HUDEP-2 (cell line): ENCODE measurements at regions not wholly inside any gene's neighbourhood (a gene's known extent, or its start where the extent isn't known, plus 50 kb on each side); places are given as distances from the start of the nearest gene placed in this dataset.

Experiments used
- DNase-seq, 76 experiments: peaks; one replicate each; lab custom pipeline; 2025; ENCODE audit not compliant: unreplicated experiment in 76 of 76; lab: John Stamatoyannopoulos, UW

GRCh38 chr2:12589802-12590320 is 126.9 kb upstream of the TRIB2 start:
- no peak for DNase-seq

GRCh38 chr2:12592296-12592695 is 124.4 kb upstream of the TRIB2 start:
- DNase-seq: no peak

DNA sequence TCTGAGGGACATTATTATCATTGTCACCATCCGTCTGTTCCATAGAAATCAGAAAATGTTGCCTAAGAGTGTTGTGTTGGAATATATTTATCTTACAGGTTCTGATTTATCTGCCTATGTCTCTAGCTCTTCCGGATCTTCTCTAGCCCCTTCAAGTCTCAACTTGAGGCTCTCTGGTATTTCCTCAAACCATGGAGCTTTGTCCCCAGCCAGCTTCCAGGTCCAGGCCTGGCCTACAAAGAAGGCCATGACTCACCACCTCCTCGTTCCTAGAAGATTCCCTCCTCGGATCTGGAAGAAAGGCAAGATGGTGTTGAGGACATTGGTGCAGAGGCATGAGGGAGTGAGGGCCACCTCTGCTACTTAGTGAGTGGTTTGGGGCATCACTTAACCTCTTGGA is 122.1 kb upstream of the TRIB2 start:
- DNase-seq: no peak

- DNase-seq: no peak
These were observed 120.0 kb upstream of the TRIB2 start for GRCh38 chr2:12596771-12597170.

DNA sequence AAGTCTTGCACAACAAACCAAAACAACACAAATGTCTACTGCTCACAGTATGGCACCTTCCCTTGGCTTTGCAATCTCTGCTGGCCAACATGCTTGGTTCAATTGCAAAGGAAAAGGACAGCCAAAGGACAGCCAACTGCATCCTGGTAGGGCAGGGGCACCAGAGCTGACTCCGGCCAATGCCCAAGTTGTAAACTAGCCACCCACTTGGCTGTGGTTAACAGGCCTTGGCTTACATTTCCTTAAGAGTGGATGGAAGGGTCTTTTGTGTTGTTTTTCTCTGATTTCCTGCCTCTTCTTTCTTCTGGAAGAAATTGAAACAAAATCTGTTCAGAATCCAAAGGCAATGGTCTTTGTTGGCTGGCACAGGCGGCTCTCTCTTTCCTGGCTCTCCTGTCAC is 119.1 kb upstream of the TRIB2 start:
- no peak for DNase-seq

- DNase-seq: no peak
These were observed 114.1 kb upstream of the TRIB2 start for GRCh38 chr2:12602661-12603060.

DNA sequence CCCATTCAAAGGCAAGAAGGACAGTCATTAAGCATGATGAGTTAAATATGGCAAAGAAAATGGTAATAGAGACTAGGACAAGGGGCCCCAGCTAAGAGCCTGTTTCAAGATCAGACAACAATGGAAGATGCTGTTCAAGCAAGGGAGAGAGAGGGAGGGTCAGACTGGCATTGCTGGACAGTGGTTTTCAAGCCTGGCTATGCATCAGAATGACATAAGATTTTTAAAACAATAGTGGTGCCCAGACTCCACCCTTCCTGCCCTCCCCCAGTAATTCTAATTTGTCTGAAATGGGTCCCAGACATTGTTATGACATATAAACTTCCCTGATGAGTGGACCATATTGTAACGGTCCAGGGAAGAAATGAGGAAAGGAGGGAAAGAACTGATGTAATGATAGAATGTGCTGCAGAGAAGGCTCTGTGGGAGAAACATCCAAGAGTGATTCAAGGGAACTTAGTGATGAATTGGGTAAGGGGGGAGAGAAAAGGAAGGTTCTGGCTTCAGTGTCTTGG is 112.9 kb upstream of the TRIB2 start:
- no peak for DNase-seq

DNA sequence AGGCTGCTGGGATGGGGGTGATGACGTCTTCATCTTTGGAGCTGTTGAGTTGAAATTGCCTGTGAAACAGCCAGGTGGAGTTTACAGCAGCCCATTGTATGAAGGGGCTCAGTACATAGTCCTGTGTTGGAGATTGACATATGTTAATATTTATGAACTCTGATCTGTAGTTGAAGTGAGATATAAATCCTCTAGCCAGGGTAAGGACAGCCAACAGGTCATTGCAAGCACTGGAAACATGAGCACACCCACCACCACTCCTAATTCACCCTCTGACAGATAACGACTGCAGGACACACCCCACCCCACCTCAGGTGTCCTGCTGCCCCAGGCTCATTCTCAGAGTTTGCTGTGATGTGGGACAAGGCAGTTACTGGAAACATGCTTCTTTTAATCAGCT is 112.4 kb upstream of the TRIB2 start:
- DNase-seq: no peak

GRCh38 chr2:12605366-12605765 is 111.4 kb upstream of the TRIB2 start:
- DNase-seq: no peak

DNA sequence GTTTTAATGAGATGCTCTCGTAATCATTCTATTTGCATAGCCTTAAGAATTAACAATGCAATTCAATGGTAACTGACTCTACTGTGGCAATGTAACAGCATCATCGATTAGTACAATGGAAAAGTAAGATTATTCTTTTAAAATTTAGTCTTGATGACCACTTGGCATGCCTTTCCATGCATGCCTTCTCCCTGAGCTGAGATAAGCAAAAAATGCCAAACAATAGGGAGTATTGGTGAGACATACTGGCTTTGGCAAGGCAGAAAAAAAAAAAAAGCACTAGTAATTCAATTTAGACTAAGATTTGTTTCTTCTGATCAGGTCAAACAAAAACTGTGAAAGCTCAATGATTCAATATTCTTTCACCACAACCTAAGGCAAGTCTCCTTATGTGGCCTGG is 110.8 kb upstream of the TRIB2 start:
- DNase-seq: no peak

- peak in 1 of 76 experiments; percentile 0 for DNase-seq
These were observed 110.2 kb upstream of the TRIB2 start for GRCh38 chr2:12606472-12607000.

DNA sequence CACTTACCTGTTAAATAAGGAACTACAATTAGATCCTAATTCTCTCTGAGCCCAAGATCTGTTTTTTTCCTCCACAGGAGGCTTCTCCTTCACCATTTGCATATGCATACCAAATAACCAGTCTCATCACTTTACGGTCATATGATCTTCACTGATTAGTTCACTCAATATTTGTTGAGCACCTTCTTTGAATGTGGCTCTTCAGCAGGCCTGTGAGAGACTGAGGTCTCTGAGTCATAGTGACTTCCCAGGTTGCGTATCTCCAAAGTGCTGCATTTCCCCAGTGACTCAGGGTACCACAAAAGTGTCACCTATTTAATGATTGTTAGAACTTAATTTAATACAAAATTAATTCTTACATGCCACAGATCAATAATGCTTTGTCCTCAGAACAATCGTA is 108.8 kb upstream of the TRIB2 start:
- DNase-seq: no peak

DNA sequence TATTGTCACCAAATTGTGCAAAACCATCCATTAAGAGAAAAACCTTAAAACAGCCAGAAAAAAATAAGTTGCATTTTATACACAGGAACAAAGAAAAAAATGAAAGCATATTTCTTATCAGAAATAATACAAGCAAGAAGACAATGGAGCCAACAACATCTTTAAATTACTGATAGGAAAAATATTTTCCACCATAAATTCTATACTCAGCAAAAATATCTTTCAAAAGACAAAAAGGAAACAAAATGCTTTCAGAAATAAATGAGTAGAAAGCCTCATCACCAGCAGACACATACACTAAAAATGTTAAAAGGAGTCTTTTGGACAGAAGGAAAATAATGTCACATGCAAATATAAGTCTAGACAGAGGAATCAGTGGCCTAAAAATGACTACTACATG is 106.4 kb upstream of the TRIB2 start:
- no peak for DNase-seq

DNA sequence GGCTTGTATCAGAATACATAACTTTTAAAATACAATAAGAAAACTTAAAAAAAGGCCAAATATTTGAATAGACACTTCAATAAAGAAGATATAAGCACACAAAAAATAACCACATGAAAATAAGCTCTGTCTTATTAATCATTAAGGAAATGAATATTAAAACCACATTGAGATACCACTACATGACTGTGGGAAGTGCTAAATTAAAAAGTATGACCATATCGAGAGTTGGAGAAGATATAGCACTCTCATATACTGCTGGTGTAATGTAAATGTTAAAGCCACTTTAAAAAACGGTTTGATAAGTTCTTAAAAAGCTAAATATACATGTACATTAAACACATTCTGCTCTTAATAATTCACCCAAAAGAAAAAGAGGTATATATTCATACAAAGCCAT is 104.6 kb upstream of the TRIB2 start:
- no peak for DNase-seq

- DNase-seq: no peak
These were observed 104.1 kb upstream of the TRIB2 start for GRCh38 chr2:12612671-12613070.

GRCh38 chr2:12613137-12613835 is 103.5 kb upstream of the TRIB2 start:
- no peak for DNase-seq

GRCh38 chr2:12615509-12615908 is 101.2 kb upstream of the TRIB2 start:
- DNase-seq: no peak

GRCh38 chr2:12616456-12617156 is 100.1 kb upstream of the TRIB2 start:
- DNase-seq: no peak

- DNase-seq: no peak
These were observed 99.4 kb upstream of the TRIB2 start for GRCh38 chr2:12617366-12617765.

- no peak for DNase-seq
These were observed 98.9 kb upstream of the TRIB2 start for GRCh38 chr2:12617853-12618252.

GRCh38 chr2:12618576-12618975 is 98.2 kb upstream of the TRIB2 start:
- no peak for DNase-seq

GRCh38 chr2:12619975-12620374 is 96.8 kb upstream of the TRIB2 start:
- DNase-seq: peak in 3 of 76 experiments; percentile 1 to 24 (median 14)
